ENCODE measurements at regions not wholly inside any gene's neighbourhood (a gene's known extent, or its start where the extent isn't known, plus 50 kb on each side); places are given as distances from the start of the nearest gene placed in this dataset.
"Not testable (repeated sequence)": the region's sequence is repeated elsewhere in the genome, so short reads cannot be mapped to it uniquely, and the experiment has no call there.

GRCh38 chr12:27164330-27165040 is 79.6 kb upstream of the STK38L start:
- no peak for TF ChIP-seq CTCF (IDR thresholded peaks at IDR 0.05; ENCODE audit: borderline replicate concordance, insufficient read depth, low read depth, low read length)
- H3K4me3 ChIP-seq (ENCODE audit: low read depth, low read length) = no peak overlapping the region

- not testable (repeated sequence) for H3K4me3 ChIP-seq (ENCODE audit: low read depth, low read length)
Observed at GRCh38 chr12:27165958-27166357, 78.1 kb upstream of the STK38L start.

GRCh38 chr12:27171494-27171893 is 72.6 kb upstream of the STK38L start:
- H3K4me3 ChIP-seq (ENCODE audit: low read depth, low read length) = not testable (repeated sequence)

- no peak for TF ChIP-seq CTCF (IDR thresholded peaks at IDR 0.05; ENCODE audit: borderline replicate concordance, insufficient read depth, low read depth, low read length)
- no peak overlapping the region for H3K4me3 ChIP-seq (ENCODE audit: low read depth, low read length)
Observed at GRCh38 chr12:27176765-27177164, 67.3 kb upstream of the STK38L start.

GRCh38 chr12:27177706-27178105 is 66.4 kb upstream of the STK38L start:
- TF ChIP-seq CTCF (IDR thresholded peaks at IDR 0.05; ENCODE audit: borderline replicate concordance, insufficient read depth, low read depth, low read length) = no peak
- no peak overlapping the region for H3K4me3 ChIP-seq (ENCODE audit: low read depth, low read length)

- no peak for TF ChIP-seq CTCF (IDR thresholded peaks at IDR 0.05; ENCODE audit: borderline replicate concordance, insufficient read depth, low read depth, low read length)
- H3K4me3 ChIP-seq (ENCODE audit: low read depth, low read length) = no peak overlapping the region
Observed at GRCh38 chr12:27178255-27178654, 65.8 kb upstream of the STK38L start.

GRCh38 chr12:27178723-27179399 is 65.2 kb upstream of the STK38L start:
- peak overlapping the region; percentile 40 for H3K4me3 ChIP-seq (ENCODE audit: low read depth, low read length)
- TF ChIP-seq CTCF (IDR thresholded peaks at IDR 0.05; ENCODE audit: borderline replicate concordance, insufficient read depth, low read depth, low read length) = no peak

- TF ChIP-seq CTCF (IDR thresholded peaks at IDR 0.05; ENCODE audit: borderline replicate concordance, insufficient read depth, low read depth, low read length) = no peak
- peak overlapping the region; percentile 40 for H3K4me3 ChIP-seq (ENCODE audit: low read depth, low read length)
Observed at GRCh38 chr12:27179400-27180214, 64.5 kb upstream of the STK38L start.
